Stimulated activated naive CD8-positive, alpha-beta T cell treated with anti-CD3 and anti-CD28 coated beads, Interleukin-15, Interleukin-2, amounts not matched to agents 100 U/mL and 50 U/mL, for 24 hours (primary cell): ENCODE measurements at regions not wholly inside any gene's neighbourhood (a gene's known extent, or its start where the extent isn't known, plus 50 kb on each side); places are given as distances from the start of the nearest gene placed in this dataset.
"Not testable (repeated sequence)": the region's sequence is repeated elsewhere in the genome, so short reads cannot be mapped to it uniquely, and the experiment has no call there.

Experiments
- ATAC-seq: fragments of 150-1000 bp; cut with Tn5 transposase; one replicate; pipeline ENCODE4 v1.10.0; 2021
- DNase-seq: peaks from one replicate; pipeline ENCODE4 v3.0.0; 2021

DNA sequence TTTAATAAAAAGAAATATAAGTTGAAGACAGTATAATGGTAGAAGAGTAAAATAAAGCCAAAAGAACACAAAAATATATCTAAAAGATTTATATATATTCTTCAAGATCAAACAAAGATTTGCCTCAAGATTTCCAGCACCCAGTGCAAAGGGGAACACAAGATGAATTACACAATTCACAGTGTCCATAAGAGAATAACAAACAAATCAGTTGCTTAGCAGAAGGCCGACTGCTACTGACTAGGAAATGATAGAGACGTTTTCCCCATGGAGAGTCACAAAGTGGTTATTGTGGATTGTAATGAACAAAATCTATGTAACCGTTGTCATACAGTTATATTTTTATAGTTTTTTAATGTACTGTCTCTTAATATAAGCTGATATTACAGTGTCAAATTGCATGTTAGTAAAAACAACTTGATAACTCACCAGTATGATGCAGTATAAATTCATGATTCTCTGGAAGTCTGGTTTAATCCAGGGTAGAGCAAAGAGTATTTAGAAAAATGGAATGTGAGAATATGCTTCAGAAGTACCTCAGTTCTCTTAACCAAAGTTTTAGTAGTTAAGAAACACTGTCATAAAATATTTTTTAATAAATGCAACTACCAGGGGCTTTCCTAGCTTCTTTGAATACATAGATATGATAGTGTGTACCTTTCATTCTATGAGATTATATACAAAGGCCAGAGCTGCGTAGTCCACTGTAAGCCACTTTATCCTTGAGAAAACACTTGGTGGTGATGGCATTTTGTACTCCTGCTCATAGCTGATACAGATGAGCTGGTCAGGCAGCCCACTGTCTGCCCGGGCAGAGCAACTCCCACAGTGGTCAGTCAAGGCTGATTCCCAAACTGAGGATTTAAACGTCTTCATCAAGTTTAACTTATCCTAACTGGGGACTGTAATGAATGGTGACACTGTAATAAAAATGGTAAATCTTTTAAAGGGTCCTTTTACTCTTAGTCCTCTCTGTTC is 180.5 kb upstream of the DTNA start:
- no peak for DNase-seq

DNA sequence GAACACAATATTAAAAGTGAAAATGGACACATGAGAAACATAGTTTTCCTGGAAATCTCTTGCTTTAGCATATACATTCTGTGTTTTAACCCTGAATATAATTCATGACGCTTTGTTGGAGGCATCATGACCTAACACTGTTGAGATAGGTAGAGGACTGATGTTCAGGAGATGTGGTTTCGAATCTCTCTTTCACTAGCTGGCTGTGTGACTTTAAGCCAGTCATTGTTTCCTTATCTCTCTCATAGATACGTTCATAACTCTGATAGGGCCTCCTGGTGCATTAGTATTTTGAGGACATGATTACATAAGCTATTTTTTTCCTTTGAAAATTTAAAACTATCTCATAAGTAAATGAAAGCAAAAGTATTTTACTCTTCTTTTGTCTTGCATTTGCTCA is 179.0 kb upstream of the DTNA start:
- ATAC-seq (no peak), DNase-seq (no peak)

More for the DNA sequence above, 180.5 kb upstream of the DTNA start:
- no peak for ATAC-seq

DNA sequence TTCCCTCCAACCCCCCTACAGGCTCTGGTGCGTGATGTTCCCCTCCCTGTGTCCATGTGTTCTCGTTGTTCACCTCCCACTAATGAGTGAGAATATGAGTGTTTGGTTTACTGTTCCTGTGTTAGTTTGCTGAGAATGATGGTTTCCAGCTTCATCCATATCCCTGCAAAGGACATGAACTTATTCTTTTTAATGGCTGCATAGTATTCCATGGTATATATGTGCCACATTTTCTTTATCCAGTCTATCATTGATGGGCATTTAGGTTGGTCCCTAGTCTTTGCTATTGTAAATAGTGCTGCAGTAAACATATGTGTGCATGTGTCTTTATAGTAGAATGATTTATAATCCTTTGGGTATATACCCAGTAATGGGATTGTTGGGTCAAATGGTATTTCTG is 175.5 kb upstream of the DTNA start:
- ATAC-seq, DNase-seq: not testable (repeated sequence)

DNA sequence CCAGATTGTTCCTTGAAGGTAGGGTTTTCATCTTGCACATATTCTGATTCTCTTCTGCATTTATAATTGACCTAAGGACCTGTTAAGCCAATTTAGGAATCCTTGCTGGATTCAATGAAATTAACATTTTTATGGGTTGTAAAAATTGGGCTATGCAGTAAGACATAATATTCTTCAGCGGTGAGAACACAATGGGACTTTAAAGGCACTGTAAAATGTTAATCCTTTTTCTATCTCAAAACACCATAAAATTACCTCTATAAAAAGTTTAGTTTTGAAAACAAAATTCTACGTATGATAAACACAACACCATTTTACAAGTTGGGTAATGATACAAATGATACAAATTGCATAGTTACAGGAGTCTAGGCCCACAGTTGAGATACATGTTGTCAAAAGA is 169.2 kb upstream of the DTNA start:
- no peak for ATAC-seq
- DNase-seq, result no peak

DNA sequence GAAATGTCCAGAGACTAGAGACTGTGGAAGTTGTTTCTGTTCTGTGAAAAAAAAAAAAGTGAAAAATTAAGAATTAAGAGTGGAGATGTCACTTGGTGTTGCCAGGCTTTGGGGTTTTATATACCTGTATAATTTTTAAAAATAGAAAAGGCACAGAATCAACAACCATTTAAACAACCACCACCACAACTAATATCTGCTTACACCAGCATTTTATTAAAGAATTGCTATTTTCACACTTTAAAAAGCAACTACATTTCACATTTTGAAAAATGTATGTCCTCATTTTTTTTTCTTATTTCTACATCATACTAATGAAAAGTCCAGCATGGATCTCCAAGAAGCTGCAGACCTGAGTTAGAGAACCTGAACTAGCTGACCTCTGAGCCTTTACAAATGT is 167.5 kb upstream of the DTNA start:
- no peak for ATAC-seq
- no peak for DNase-seq

DNA sequence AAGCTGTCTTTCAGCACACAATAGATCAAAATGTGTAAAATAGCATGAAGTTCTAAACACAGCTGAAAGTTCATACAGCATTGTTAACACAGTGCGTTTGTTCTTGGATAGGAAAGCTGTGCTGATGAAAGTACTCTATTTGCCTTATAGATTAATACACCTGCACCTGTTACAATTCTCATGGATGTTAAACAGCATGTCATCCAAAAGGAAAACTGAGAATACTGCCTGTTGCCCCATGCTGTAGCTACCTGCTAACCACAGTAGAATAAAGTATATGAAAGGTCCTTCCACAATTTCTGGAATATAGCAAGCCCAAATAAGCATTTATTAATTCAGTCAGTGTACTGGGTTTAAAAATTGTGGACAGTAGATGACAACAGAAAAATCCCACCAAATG is 166.7 kb upstream of the DTNA start:
- no peak for ATAC-seq
- DNase-seq, result no peak

DNA sequence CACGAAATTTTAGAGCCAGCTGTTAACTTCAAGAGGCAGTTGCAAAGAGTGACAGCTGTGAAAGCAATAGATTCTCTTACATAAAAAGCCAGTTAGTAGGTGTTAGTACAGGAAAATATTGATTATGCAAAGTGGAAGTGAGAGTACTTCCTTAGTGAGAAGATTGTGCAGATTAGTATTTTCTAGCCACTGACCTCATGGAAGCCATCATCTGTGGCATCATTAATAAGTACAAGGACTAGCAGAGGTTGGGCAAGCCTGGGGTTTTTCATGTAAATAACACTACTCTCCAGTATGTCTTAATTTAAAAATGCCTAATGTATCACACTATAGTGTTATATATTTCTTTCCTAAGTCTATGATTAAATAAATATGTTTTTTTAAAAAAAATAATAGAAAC is 166.2 kb upstream of the DTNA start:
- ATAC-seq, result no peak
- no peak for DNase-seq

DNA sequence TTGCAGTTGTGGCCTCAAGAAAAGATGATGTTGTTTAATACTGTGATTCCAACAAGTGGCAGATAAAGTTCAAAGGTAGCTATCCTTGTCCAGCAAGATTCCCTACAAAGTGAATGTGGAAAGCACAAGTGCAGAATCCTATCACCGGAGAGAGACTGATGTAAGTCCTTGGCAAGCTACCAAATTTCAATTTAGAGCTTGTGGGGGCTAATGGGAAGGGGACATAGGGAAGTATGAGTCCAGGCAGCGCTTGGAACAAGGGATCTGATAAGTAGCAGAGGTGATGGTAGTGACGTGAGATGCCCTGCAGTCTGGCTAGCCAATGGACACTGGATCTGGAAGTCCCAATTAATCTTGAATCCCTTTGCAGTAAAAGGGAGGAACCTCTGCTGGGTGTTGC is 165.2 kb upstream of the DTNA start:
- no peak for ATAC-seq

DNA sequence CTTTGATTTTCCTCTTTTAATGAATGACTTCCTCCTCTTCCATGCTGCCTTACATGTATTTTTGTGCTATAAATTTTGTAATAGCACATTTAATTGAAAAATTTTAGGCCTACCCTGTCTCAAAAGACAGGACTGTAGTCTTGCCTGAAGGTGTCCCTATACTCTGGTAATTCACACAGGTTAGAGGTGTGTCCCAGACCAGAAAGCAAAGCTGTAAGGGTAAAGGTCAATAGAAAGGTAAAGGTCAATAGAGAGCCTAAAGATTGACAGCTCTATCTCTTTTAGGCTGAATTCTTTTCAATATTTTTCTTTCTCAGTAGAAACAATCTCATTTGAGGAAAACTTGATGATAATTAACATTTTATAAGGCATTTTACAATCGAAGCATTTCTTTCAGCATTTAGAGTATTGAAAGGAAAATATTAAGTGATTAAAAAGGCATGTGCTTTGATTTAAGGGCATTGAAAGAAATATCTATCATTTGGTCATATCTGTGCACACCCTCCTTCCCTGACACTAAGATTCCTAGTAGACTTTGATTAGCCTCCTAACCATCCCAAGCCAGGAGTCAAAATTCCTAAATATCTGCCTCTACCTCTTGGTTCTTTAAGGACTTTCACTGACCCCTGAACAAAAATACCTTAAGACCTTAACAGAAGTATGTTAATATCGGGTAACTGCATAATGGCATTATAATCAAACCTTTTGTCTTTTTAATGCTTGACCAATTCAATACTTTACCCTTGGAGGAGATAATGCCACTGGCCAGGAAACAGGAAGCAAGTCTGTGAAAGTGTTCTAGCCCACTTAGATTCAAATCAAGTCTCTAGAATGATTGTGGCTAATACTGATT is 161.8 kb upstream of the DTNA start:
- ATAC-seq (no peak), DNase-seq (no peak)

More for the DNA sequence above, 165.2 kb upstream of the DTNA start:
- DNase-seq, result no peak

DNA sequence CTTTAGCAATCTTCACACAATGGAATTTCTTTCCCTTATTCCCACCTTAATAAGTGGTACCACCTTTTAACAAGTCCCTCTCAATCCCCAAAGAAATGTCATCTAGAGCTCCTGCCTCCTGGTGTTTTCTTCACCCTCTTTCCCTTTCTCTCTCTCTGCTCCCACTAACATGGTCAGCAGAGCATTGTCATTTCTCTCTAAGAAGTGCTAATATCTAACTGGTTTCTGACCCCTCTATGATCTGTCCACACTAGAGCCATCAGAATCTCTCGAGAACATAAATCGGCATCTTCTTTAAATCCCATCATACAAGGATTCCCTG is 161.2 kb upstream of the DTNA start:
- DNase-seq (no peak), ATAC-seq (no peak)

DNA sequence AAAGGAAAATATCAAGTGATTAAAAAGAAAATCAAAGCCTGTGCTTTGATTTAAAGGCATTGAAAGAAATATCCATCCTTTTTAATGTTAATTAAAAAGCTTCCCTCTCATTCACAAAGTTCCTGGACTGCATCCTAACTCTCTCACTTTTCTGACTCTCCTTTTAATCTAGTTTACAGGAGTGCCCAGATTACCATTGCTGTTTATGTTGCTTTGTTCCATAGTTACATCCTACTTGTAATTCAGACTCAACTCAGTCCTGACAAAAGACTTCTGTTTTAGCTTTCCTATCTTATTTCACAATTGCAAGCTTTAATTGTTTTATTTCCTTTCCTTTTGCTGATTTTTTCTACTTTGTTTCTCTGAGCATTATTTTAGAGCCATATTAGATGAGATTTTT is 160.7 kb upstream of the DTNA start:
- ATAC-seq, result no peak

DNA sequence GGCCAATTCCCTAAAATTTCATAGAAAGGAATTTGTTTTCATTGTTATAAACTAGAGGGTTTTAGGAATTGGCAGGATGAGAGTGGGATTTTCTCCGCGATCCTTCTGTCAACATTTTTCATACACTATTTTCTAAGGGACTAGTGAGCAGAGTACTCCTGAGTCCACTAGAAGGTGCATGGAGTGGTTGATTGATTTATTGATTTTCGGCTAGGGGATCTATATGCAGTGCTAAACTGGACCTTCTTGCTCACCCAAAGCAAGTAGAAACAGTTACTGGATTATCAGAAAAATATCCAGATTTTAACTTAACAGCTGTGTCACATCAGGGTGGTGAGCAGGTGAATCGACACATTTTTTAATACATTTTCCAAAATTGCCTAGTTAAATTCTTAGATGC is 159.9 kb upstream of the DTNA start:
- ATAC-seq (no peak), DNase-seq (no peak)

More for the DNA sequence above, 160.7 kb upstream of the DTNA start:
- DNase-seq, result no peak

DNA sequence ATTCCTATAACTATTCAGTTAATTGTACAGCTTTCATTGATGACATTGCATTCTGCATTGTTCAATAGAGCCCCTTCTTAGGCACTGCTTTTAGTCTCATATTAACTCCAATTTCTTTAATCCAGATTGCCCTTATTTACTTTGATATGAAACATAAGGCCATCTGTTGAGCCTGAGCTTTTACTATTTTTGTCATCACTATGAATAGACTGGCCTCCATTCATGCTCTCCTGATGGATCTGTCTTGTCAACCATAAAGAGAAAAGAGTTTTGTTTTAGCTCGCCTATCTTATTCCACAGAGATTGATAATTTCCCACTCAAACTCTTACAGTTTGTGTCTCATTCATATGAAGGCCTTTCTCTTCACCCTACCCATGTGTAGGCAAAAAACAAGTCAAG is 159.2 kb upstream of the DTNA start:
- no peak for DNase-seq
- no peak for ATAC-seq

DNA sequence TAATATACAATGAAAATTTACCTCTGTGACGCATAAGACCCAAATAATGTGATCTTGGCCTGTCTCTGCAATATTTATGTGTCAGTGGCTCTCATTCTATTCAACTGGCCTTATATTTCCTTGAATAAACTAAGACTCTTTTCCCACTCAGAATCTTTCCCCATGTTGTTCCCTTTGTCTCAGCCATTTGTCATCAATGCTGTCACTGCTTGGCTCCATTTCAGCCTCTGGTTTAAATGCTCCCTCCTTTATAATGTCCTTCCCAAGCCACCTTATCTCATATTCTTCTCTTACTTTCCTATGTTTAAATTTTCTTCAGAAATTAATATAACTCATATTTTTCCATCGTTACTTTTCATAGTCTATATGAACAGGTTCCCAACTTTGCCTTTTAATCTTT is 158.3 kb upstream of the DTNA start:
- DNase-seq (no peak), ATAC-seq (no peak)

DNA sequence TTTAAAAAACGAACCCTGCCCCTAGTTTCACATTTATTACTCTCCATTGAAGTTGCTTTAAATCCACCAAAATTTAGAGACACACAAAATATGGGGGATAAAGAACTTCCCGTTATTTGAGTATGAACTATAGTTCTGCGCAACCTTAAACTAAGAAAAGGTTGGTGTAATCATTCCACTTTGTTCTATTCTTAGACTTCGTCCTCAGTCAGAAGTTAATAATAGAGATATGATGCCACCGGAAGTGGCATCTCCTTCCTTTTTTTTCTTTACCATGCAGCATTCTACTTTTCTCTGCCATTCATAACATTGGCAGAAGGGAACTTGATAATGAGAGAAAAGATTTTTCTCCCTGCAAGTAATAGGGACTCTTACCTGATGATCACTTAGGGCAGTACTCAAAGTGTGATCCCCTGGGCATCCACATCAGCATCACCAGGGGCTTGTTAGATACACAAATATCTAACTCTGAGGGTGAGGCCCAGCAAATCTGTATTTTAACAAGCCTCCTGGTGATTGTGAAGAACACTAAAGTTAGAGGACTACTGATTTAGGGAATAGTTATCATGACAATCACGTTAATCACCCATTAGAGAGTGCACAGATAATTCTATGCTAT is 147.7 kb upstream of the DTNA start:
- no peak for ATAC-seq
- no peak for DNase-seq

DNA sequence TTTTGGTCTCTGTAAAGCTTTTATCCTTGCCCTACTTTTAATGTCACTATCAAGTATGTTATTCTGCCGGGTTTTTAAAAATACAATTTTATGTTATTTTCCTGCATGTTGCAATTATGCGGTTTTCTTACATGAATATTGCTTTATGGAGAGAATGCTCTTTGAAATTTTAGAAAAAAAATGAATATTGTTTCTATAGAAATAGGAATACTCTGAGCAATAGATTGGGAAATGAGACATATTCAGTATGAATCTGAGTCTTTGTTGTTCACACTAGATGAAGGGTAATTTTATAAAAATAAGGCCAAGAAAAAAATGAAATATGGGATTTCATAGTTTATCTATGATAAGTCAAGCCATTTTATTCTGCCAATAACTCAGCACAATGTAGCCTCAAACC is 142.2 kb upstream of the DTNA start:
- ATAC-seq, result no peak
- DNase-seq, result no peak

DNA sequence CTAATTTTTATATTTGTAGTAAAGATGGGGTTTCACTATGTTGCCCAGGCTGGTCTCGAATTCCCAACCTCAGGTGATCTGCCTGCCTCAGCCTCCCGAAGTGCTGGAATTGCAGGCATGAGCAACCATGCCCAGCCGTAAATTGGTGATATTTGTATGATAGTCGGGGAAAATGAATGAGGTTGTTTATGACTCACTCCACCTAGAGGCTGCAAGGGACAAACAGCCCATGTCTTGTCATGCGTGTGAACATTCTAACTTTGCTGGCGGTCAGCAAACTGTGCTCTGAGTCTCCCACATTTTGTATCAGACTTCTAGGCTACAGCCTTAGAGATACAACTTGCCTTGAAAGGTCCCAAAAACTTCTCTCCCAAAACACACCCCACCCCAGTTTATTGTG is 133.5 kb upstream of the DTNA start:
- ATAC-seq (no peak), DNase-seq (no peak)

DNA sequence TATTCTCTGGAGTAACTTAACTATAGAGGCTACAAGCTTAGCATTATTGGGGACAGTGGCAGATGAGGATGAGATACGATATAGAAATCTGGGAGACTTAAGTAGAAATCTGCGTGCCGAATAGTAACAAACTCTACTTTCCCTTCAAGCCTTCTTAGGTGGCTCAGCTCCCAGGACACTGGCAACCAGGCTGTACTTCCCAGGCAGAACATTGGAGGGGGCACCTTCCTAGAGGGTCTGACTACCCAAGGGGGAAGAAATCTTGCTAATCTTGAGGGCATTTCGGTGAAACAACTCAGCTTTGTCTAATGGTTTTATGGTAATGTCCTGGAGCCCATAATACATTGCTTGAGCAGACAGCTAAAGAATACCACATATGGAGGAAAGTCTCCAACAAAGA is 126.2 kb upstream of the DTNA start:
- ATAC-seq, result no peak
- no peak for DNase-seq

DNA sequence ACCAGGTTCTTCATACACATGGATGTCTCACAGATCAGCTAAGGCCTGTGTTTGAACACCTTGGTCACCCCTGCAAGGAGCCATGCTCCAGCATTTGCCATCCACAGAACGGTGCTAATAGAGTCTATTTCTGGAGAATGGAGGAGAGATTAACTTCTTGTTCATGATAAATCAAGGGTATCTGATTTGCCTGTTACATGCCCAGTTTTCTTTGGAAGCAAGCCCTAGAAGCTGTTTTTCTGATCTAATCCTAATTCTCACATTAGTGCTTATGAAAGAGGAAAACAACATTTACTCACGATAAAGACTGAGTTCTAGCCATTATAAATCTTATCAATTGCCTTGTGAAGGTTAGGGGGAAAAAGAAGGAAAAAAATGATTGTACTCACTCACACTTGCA is 119.6 kb upstream of the DTNA start:
- ATAC-seq (no peak), DNase-seq (no peak)

DNA sequence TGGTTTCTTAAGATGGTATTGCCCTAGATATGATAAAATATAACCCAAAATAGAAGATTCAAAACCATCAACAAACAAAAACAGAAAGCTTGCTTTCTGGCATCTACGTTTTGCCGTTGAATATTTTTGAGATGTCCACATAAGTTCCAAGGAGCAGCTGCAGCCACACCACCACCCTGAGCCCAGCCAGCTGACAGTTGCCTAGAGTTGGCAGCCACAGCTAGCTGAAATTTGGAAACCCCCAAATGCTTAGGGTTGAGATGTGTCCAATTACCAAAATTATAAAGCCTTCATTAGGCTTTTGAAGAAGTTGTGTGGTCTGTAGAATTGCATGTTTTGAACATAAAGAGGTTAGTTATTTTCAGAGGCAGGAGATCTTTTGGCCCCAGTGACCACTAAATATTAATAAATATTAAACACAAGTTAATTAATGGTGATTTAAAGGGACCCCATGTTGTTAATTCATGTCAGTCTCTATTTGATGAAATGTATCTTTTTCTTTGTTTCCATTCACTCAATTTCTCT is 118.1 kb upstream of the DTNA start:
- DNase-seq (no peak), ATAC-seq (no peak)

DNA sequence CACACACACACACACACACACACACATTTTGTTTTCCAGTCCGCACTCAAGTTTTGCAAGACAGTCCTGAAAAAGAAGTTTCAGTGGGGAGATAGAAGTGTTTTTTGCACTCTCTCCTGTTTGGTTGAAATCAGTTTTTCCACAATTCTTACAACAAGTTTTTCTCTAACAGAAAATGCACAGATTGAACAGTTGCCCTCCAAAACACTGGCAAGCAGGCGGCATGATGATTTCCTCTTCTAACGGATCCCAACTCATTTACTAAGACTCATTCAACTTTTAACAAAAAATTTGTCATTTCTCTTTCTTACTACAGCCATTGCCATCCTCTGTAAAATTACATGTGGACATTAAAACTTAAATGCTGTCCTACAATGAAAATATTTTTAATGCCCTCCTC is 117.6 kb upstream of the DTNA start:
- ATAC-seq (no peak), DNase-seq (no peak)

DNA sequence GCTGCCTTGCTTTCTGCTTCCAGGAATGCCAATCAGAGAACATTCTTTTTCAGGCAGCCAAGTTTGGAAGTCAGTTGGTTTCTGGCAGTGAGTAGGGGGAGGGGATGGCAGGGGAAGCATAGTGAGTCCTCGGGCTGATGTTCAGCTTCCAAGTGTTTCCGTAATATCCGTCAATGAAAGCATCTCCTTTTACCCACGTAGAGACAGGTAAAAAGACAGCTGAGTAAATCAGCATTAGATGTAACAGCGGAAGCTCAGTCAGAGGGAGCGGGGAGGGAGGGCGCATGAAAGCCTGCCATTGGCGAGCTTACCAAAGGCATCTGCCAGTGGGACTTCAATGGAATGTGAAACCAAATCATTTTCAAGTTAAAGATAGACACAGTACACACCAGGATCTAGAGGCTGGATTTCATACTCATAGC is 117.1 kb upstream of the DTNA start:
- DNase-seq (no peak), ATAC-seq (no peak)

DNA sequence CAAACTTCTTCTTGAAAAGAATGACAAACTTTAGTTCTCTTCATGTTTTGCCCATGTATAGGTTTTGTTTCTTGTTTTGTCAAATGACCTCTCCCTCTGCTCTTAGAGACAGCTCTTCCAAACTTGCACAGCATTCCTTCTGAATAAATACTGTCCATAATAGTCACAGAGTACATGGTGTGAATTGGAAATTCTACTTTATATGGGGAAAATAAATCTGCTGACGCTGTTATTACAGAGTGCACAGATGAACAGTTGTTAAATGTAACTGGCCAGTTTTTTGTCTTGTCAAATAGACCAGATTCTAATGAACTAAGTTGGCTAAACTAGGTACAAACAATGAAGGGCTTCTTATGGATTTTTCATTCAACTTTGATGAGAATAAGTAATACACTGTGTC is 115.8 kb upstream of the DTNA start:
- ATAC-seq, result no peak
- DNase-seq, result no peak
